ENCODE measurements at regions not wholly inside any gene's neighbourhood (a gene's known extent, or its start where the extent isn't known, plus 50 kb on each side); places are given as distances from the start of the nearest gene placed in this dataset.

DNA sequence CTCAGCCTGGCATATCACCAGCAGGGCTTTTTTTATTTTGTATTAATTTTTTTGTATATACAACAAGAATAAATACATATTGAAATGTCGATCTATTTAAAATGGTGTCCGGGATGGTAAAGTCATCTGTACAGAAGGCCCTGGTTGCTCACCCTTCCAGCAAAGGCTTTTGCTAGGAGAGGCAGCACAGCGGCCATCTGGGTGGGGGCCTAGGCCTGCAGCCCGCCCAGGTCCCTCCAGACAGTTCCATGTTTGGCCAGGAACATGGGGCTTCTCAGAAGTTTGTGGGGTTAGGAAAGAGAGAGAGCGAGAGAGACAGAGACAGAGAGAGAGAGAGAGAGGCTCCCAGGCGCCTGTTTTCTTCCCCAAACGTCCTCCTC lies 152.6 kb upstream of the LYZL2 start:
- TF ChIP-seq, protein P1, sequence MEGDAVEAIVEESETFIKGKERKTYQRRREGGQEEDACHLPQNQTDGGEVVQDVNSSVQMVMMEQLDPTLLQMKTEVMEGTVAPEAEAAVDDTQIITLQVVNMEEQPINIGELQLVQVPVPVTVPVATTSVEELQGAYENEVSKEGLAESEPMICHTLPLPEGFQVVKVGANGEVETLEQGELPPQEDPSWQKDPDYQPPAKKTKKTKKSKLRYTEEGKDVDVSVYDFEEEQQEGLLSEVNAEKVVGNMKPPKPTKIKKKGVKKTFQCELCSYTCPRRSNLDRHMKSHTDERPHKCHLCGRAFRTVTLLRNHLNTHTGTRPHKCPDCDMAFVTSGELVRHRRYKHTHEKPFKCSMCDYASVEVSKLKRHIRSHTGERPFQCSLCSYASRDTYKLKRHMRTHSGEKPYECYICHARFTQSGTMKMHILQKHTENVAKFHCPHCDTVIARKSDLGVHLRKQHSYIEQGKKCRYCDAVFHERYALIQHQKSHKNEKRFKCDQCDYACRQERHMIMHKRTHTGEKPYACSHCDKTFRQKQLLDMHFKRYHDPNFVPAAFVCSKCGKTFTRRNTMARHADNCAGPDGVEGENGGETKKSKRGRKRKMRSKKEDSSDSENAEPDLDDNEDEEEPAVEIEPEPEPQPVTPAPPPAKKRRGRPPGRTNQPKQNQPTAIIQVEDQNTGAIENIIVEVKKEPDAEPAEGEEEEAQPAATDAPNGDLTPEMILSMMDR (IDR thresholded peaks at IDR 0.05; ENCODE audit: poor library complexity): no peak
- TF ChIP-seq EZH2 (IDR thresholded peaks at IDR 0.05; ENCODE audit: borderline replicate concordance) (no peak), EZH2phosphoT487 (IDR thresholded peaks at IDR 0.05; ENCODE audit: low read depth, severe bottlenecking, unreplicated experiment) (no peak)

All from hepatocyte (in vitro differentiated cells).